K562 (cell line): ENCODE measurements at regions not wholly inside any gene's neighbourhood (a gene's known extent, or its start where the extent isn't known, plus 50 kb on each side); places are given as distances from the start of the nearest gene placed in this dataset.
"Not testable (repeated sequence)": the region's sequence is repeated elsewhere in the genome, so short reads cannot be mapped to it uniquely, and the experiment has no call there.

Experiments
- ATAC-seq: fragments of 200-7000 bp; cut with Tn5 transposase; 3 replicates; pipeline ENCODE4 v1.9.1; 2020; ENCODE audit warnings: moderate library complexity
- BruUV-seq: library from RNA; stranded (reverse); fragments of 400-500 nt; replicated peaks from 2 replicates; lab custom pipeline; 2021; lab: Mats Ljungman, UMichigan
- CTCF ChIA-PET: fragments of 300-600 bp; formaldehyde crosslinking; extraction: SDS; loops from one replicate; lab custom pipeline; 2021; ENCODE audit warnings: low intra/inter-chr PET ratio; lab: Yijun Ruan, JAX
- POLR2A ChIA-PET: fragments of 300-600, 350-650 bp; sonication (Branson Sonifier 250); formaldehyde crosslinking; extraction: SDS; loops from one replicate; lab custom pipeline; 2021; ENCODE audit warnings: antibody characterized with exemption, inconsistent platforms; lab: Yijun Ruan, JAX
- DNase-seq, 4 experiments: peaks; one replicate each; pipeline versions ENCODE4 v3.0.0 to v3.0.0-alpha.2; 2011 to 2018; ENCODE audit warnings: low spot score in 3 of 4, mixed read lengths in 3 of 4; ENCODE audit errors: extremely low read depth in 1 of 4
- FAIRE-seq: peaks from 2 replicates; lab custom pipeline; 2011; peaks lifted over from hg19 to GRCh38; lab: Jason Lieb, UNC
- H2AFZ ChIP-seq: 2 replicates; pipeline ENCODE4 v1.6.0; 2011; ENCODE audit warnings: low read depth, low read length, control low read depth, inconsistent platforms
- H3K27ac ChIP-seq: fragments of 200-600 bp; 3 replicates; pipeline ENCODE4 v1.8.0; 2011; ENCODE audit warnings: low read depth, mild to moderate bottlenecking, control low read depth, inconsistent platforms, low read length, moderate library complexity, mixed read lengths; ENCODE audit errors: extremely low read depth
- H3K27me3 ChIP-seq, 2 experiments: fragments of 300-600 bp in 1 of 2; 2 replicates in 1 of 2; 3 replicates in 1 of 2; pipeline versions ENCODE4 v1.6.0 to v1.8.0; 2011; ENCODE audit warnings: inconsistent platforms in 2 of 2, low read length in 2 of 2, mild to moderate bottlenecking in 1 of 2, mixed read lengths in 1 of 2, moderate library complexity in 1 of 2; ENCODE audit not compliant: control insufficient read depth in 2 of 2, insufficient read depth in 2 of 2
- H3K36me3 ChIP-seq: fragments of 300-600 bp; 3 replicates; pipeline ENCODE4 v1.8.0; 2011; ENCODE audit warnings: mild to moderate bottlenecking, low read length, inconsistent platforms; ENCODE audit not compliant: control insufficient read depth, insufficient read depth
- H3K4me1 ChIP-seq, 2 experiments: fragments of 200-600 bp in 1 of 2; replicated peaks in 1 of 2; 2 replicates in 1 of 2; 3 replicates in 1 of 2; pipeline versions ENCODE4 v1.5.1 to v1.8.0; 2011; ENCODE audit warnings: inconsistent platforms in 2 of 2, low read length in 2 of 2, mild to moderate bottlenecking in 1 of 2, mixed read lengths in 1 of 2, moderate library complexity in 1 of 2; ENCODE audit not compliant: control insufficient read depth in 2 of 2, insufficient read depth in 2 of 2
- H3K4me2 ChIP-seq: 2 replicates; pipeline ENCODE4 v1.6.1; 2011; ENCODE audit warnings: low read length, control low read depth, inconsistent platforms, mixed read lengths; ENCODE audit not compliant: insufficient read depth
- H3K4me3 ChIP-seq: fragments of 200-600 bp; sonication (generic), shearing (Covaris generic); 2 replicates; pipeline ENCODE4 v1.5.1; 2016; ENCODE audit warnings: control low read depth, inconsistent platforms
- H3K79me2 ChIP-seq: fragments of 200-600 bp; 3 replicates; pipeline ENCODE4 v1.8.0; 2011; ENCODE audit warnings: low read length, inconsistent platforms; ENCODE audit not compliant: control insufficient read depth, insufficient read depth
- H3K9ac ChIP-seq, 2 experiments: 2 replicates each; pipeline versions ENCODE4 v1.6.0 to v1.6.1; 2011; ENCODE audit warnings: low read depth in 2 of 2, low read length in 2 of 2, control low read depth in 1 of 2, inconsistent platforms in 1 of 2, mild to moderate bottlenecking in 1 of 2, mixed read lengths in 1 of 2; ENCODE audit not compliant: insufficient read depth in 1 of 2
- H3K9me1 ChIP-seq: one replicate; pipeline ENCODE4 v1.6.0; 2011; ENCODE audit warnings: inconsistent platforms, mild to moderate bottlenecking, low read length, moderate library complexity; ENCODE audit not compliant: control insufficient read depth, insufficient read depth
- H3K9me3 ChIP-seq: replicated peaks from 2 replicates; pipeline ENCODE4 v1.5.1; 2011; ENCODE audit warnings: low read depth, low read length, inconsistent platforms; ENCODE audit not compliant: control insufficient read depth, insufficient read depth
- H4K20me1 ChIP-seq: replicated peaks from 2 replicates; pipeline ENCODE4 v1.6.1; 2011; ENCODE audit warnings: low read length, inconsistent platforms, mixed read lengths; ENCODE audit not compliant: control insufficient read depth, insufficient read depth
- C11orf30 ChIP-seq: fragments of 450-650 bp; IDR thresholded peaks from 2 replicates; pipeline ENCODE4 v1.6.1; 2016; ENCODE audit warnings: low read depth, mild to moderate bottlenecking
- MAFF ChIP-seq: IDR thresholded peaks from 2 replicates; pipeline ENCODE4 v1.6.1; 2012; ENCODE audit warnings: low read length, improper control_type of control experiment
- MAFG ChIP-seq: fragments of 450-650 bp; conservative IDR thresholded peaks from 2 replicates; pipeline ENCODE4 v1.6.1; 2016; ENCODE audit warnings: missing genetic modification characterization, missing compliant biosample characterization
- MAFK ChIP-seq: IDR thresholded peaks from 2 replicates; pipeline ENCODE4 v1.6.1; 2011; ENCODE audit warnings: low read length, improper control_type of control experiment
- ZNF316 ChIP-seq: fragments of 450-650 bp; IDR thresholded peaks from 2 replicates; pipeline ENCODE4 v1.6.1; 2016
- WGBS: fragments of 100-300 bp; shearing (Covaris generic); methylation state at CpG from one replicate; pipeline ENCODE4 v1.1.6; 2016; ENCODE audit warnings: low coverage, mixed read lengths; ENCODE audit not compliant: insufficient coverage; ENCODE audit errors: missing lambda C conversion rate; 5-methylcytosine and 5-hydroxymethylcytosine counted together
- in situ Hi-C: fragments of 300-500 bp; cut with MboI; formaldehyde crosslinking; loops from 4 replicates; pipeline ENCODE4 v1.15.0; 2018; ENCODE audit warnings: inconsistent platforms, mixed read lengths
- intact Hi-C: fragments of 100-400 bp; cut with micrococcal nuclease; formaldehyde crosslinking; loops from 2 replicates; pipeline ENCODE4 v1.14.2; 2022

GRCh38 chr10:38330306-38330705, 236.2 kb downstream of the ZNF37A start:
- DNase-seq, intact Hi-C loops, POLR2A ChIA-PET, H4K20me1 ChIP-seq, H3K4me3 ChIP-seq, H3K4me1 ChIP-seq, H3K9ac ChIP-seq, FAIRE-seq, H3K4me2 ChIP-seq, H3K9me3 ChIP-seq, H3K79me2 ChIP-seq, H3K27ac ChIP-seq, H3K27me3 ChIP-seq, H3K9me1 ChIP-seq, H2AFZ ChIP-seq, H3K36me3 ChIP-seq, BruUV-seq, ATAC-seq, CTCF ChIA-PET, in situ Hi-C loops: not testable (repeated sequence)
- peak; percentile 64 for TF ChIP-seq MAFG
- TF ChIP-seq ZNF316: peak; percentile 62
- TF ChIP-seq MAFF: peak; percentile 73
- peak; percentile 74 for TF ChIP-seq MAFK
- TF ChIP-seq C11orf30: peak; percentile 40; the same call in 1 of the 2 replicates
- WGBS: 0% methylated on average over 1 of the region's 2 CpGs

GRCh38 chr10:38331106-38331505, 237.0 kb downstream of the ZNF37A start:
- H3K4me1 ChIP-seq, BruUV-seq, DNase-seq, H3K27me3 ChIP-seq, H3K4me3 ChIP-seq, H3K4me2 ChIP-seq, H3K36me3 ChIP-seq, CTCF ChIA-PET, FAIRE-seq, in situ Hi-C loops, H3K9ac ChIP-seq, H2AFZ ChIP-seq, H3K9me1 ChIP-seq, H3K27ac ChIP-seq, H4K20me1 ChIP-seq, ATAC-seq, POLR2A ChIA-PET, H3K9me3 ChIP-seq, H3K79me2 ChIP-seq, intact Hi-C loops: not testable (repeated sequence)
- 0% methylated on average over 1 of the region's 2 CpGs for WGBS

- BruUV-seq, DNase-seq, H4K20me1 ChIP-seq, H3K9ac ChIP-seq, H3K4me2 ChIP-seq, H3K9me3 ChIP-seq, intact Hi-C loops, H3K27ac ChIP-seq, H3K36me3 ChIP-seq, H3K27me3 ChIP-seq, H3K79me2 ChIP-seq, H3K4me3 ChIP-seq, CTCF ChIA-PET, ATAC-seq, POLR2A ChIA-PET, H3K4me1 ChIP-seq, H2AFZ ChIP-seq, in situ Hi-C loops, FAIRE-seq, H3K9me1 ChIP-seq: not testable (repeated sequence)
- 0% methylated on average over 1 of the region's 4 CpGs for WGBS
Measured at GRCh38 chr10:38333699-38334098, 239.6 kb downstream of the ZNF37A start.
